Keratinocyte (primary cell): ENCODE measurements at regions not wholly inside any gene's neighbourhood (a gene's known extent, or its start where the extent isn't known, plus 50 kb on each side); places are given as distances from the start of the nearest gene placed in this dataset.

ENCODE experiments used
- DNase-seq: peaks from one replicate; pipeline ENCODE4 v3.0.0-alpha.2; 2011; ENCODE audit warnings: low read depth, missing footprints, low spot score
- FAIRE-seq: peaks from 2 replicates; lab custom pipeline; 2011; peaks lifted over from hg19 to GRCh38; lab: Jason Lieb, UNC
- H2AFZ ChIP-seq: 2 replicates; pipeline ENCODE4 v1.6.0; 2012; ENCODE audit warnings: low read length, control low read depth, inconsistent platforms; ENCODE audit not compliant: control insufficient read depth
- H3K27ac ChIP-seq: 2 replicates; pipeline ENCODE4 v1.5.1; 2011; ENCODE audit warnings: low read length; ENCODE audit not compliant: control insufficient read depth, insufficient read depth
- H3K27me3 ChIP-seq: 3 replicates; pipeline ENCODE4 v1.6.0; 2011; ENCODE audit warnings: low read length; ENCODE audit not compliant: control insufficient read depth, insufficient read depth; ENCODE audit errors: extremely low read depth
- H3K36me3 ChIP-seq, 2 experiments: 2 replicates in 1 of 2; 3 replicates in 1 of 2; pipeline ENCODE4 v1.5.1; 2011; ENCODE audit warnings: low read length in 2 of 2, mild to moderate bottlenecking in 1 of 2; ENCODE audit not compliant: control insufficient read depth in 2 of 2, insufficient read depth in 2 of 2; ENCODE audit errors: extremely low read depth in 1 of 2
- H3K4me1 ChIP-seq: 3 replicates; pipeline ENCODE4 v1.5.1; 2011; ENCODE audit warnings: low read length; ENCODE audit not compliant: control insufficient read depth, insufficient read depth; ENCODE audit errors: extremely low read depth
- H3K4me2 ChIP-seq: 3 replicates; pipeline ENCODE4 v1.6.0; 2011; ENCODE audit warnings: low read depth, low read length; ENCODE audit not compliant: control insufficient read depth, insufficient read depth; ENCODE audit errors: extremely low read depth
- H3K4me3 ChIP-seq, 3 experiments: fragments of 200-600 bp in 1 of 3; sonication (generic) in 1 of 3; 2 replicates in 2 of 3; 3 replicates in 1 of 3; pipeline ENCODE4 v1.5.1; 2011 to 2016; ENCODE audit warnings: low read length in 3 of 3, mild to moderate bottlenecking in 3 of 3, control low read depth in 2 of 3, inconsistent platforms in 1 of 3, low read depth in 1 of 3, mixed read lengths in 1 of 3, mixed run types in 1 of 3, moderate library complexity in 1 of 3; ENCODE audit not compliant: control insufficient read depth in 2 of 3, insufficient read depth in 2 of 3; ENCODE audit errors: extremely low read depth in 1 of 3
- H3K79me2 ChIP-seq: 2 replicates; pipeline ENCODE4 v1.6.0; 2012; ENCODE audit warnings: low read length; ENCODE audit not compliant: control insufficient read depth, insufficient read depth
- H3K9ac ChIP-seq: 3 replicates; pipeline ENCODE4 v1.6.0; 2011; ENCODE audit warnings: low read length; ENCODE audit not compliant: control insufficient read depth, insufficient read depth; ENCODE audit errors: extremely low read depth
- H3K9me1 ChIP-seq: 3 replicates; pipeline ENCODE4 v1.6.0; 2011; ENCODE audit warnings: low read length; ENCODE audit not compliant: control insufficient read depth, insufficient read depth; ENCODE audit errors: extremely low read depth
- H3K9me3 ChIP-seq: 2 replicates; pipeline ENCODE4 v1.5.1; 2012; ENCODE audit warnings: low read depth, low read length; ENCODE audit not compliant: control insufficient read depth
- H4K20me1 ChIP-seq: 3 replicates; pipeline ENCODE4 v1.6.0; 2011; ENCODE audit warnings: low read length; ENCODE audit not compliant: control insufficient read depth, insufficient read depth; ENCODE audit errors: extremely low read depth
- CTCF ChIP-seq, 3 experiments: IDR thresholded peaks in 1 of 3; conservative IDR thresholded peaks in 1 of 3; optimal IDR thresholded peaks in 1 of 3; 2 replicates in 2 of 3; 3 replicates in 1 of 3; pipeline versions ENCODE3 to v1.5.1; 2011; ENCODE audit warnings: low read length in 3 of 3, mild to moderate bottlenecking in 3 of 3, moderate library complexity in 2 of 3, control low read depth in 1 of 3, inconsistent platforms in 1 of 3; ENCODE audit not compliant: insufficient read depth in 2 of 3; ENCODE audit errors: extremely low read depth in 1 of 3
- EZH2 ChIP-seq: IDR thresholded peaks from one replicate; pipeline ENCODE4 v1.6.1; 2012; ENCODE audit warnings: inconsistent platforms, mild to moderate bottlenecking, low read length, moderate library complexity
- dilution Hi-C: fragments of 300-500 bp; cut with MboI; formaldehyde crosslinking; loops from one replicate; pipeline ENCODE4 v1.7.0; 2020; ENCODE audit warnings: low sequenced_read_pairs; ENCODE audit not compliant: extremely low pct_ligation_motif_present

- Histone ChIP-seq H4K20me1 (no peaks in the 10 kb centered on the region), H3K79me2 (no peaks in the 10 kb centered on the region), H3K9me3 (no peaks in the 10 kb centered on the region), H3K9me1 (no peaks in the 10 kb centered on the region), H3K4me3 (no peak overlapping the region), H2AFZ (no peak overlapping the region), H3K9ac (no peak overlapping the region), H3K4me2 (no peak overlapping the region), H3K27me3 (no peaks in the 10 kb centered on the region), H3K36me3 (no peaks in the 10 kb centered on the region), H3K4me1 (no peaks in the 10 kb centered on the region), H3K27ac (no peak overlapping the region)
- no peak for DNase-seq
- FAIRE-seq, result no peak
- TF ChIP-seq CTCF (optimal IDR thresholded peaks at IDR 0.05 in 1 of 3, IDR thresholded peaks at IDR 0.05 in 1 of 3, conservative IDR thresholded peaks at IDR 0.05 in 1 of 3; ENCODE audit: extremely low read depth in 1 of 3, insufficient read depth in 2 of 3, low read length in 3 of 3) (no peak), EZH2 (no peak)
- dilution Hi-C loops, result no loop called here
Measured at GRCh38 chr18:2219706-2220105, 351.6 kb downstream of the METTL4 start.

- TF ChIP-seq EZH2 (no peak), CTCF (optimal IDR thresholded peaks at IDR 0.05 in 1 of 3, IDR thresholded peaks at IDR 0.05 in 1 of 3, conservative IDR thresholded peaks at IDR 0.05 in 1 of 3; ENCODE audit: extremely low read depth in 1 of 3, insufficient read depth in 2 of 3, low read length in 3 of 3) (no peak)
- H3K27ac ChIP-seq, result no peak overlapping the region
- H3K79me2 ChIP-seq, result no peaks in the 10 kb centered on the region
- no peak overlapping the region for H2AFZ ChIP-seq
- H3K9me1 ChIP-seq, result no peaks in the 10 kb centered on the region
- no peak for DNase-seq
- H3K27me3 ChIP-seq, result no peaks in the 10 kb centered on the region
- no peak overlapping the region for H3K4me3 ChIP-seq
- H3K4me1 ChIP-seq, result no peaks in the 10 kb centered on the region
- dilution Hi-C loops, result no loop called here
- no peak overlapping the region for H3K4me2 ChIP-seq
- peak; percentile 9 for FAIRE-seq
- H3K36me3 ChIP-seq, result no peaks in the 10 kb centered on the region
- no peak overlapping the region for H3K9ac ChIP-seq
- no peaks in the 10 kb centered on the region for H4K20me1 ChIP-seq
- H3K9me3 ChIP-seq, result no peaks in the 10 kb centered on the region
Measured at GRCh38 chr18:2222270-2223185, 348.8 kb downstream of the METTL4 start.
